T-helper 22 cell (primary cell): ENCODE measurements at regions not wholly inside any gene's neighbourhood (a gene's known extent, or its start where the extent isn't known, plus 50 kb on each side); places are given as distances from the start of the nearest gene placed in this dataset.

Experiments
- DNase-seq: peaks from one replicate; pipeline ENCODE4 v3.0.0-alpha.2; 2020; ENCODE audit warnings: low read depth

- DNase-seq: no peak
Observed at GRCh38 chr12:107349008-107349747, 255.8 kb upstream of the CRY1 start.

- no peak for DNase-seq
Observed at GRCh38 chr12:107349839-107350238, 256.5 kb upstream of the CRY1 start.

GRCh38 chr12:107351109-107351508 lies 257.8 kb upstream of the CRY1 start:
- DNase-seq: no peak

- DNase-seq: no peak
Observed at GRCh38 chr12:107351713-107352112, 258.4 kb upstream of the CRY1 start.

GRCh38 chr12:107352347-107353081 lies 259.2 kb upstream of the CRY1 start:
- no peak for DNase-seq

GRCh38 chr12:107353312-107353711 lies 260.0 kb upstream of the CRY1 start:
- DNase-seq: no peak

GRCh38 chr12:107355004-107355565 lies 261.7 kb upstream of the CRY1 start:
- DNase-seq: no peak

- no peak for DNase-seq
Observed at GRCh38 chr12:107355612-107356011, 262.3 kb upstream of the CRY1 start.

- DNase-seq: no peak
Observed at GRCh38 chr12:107356266-107356936, 263.1 kb upstream of the CRY1 start.

- DNase-seq: no peak
Observed at GRCh38 chr12:107356937-107357295, 263.6 kb upstream of the CRY1 start.

GRCh38 chr12:107359382-107359781 lies 266.0 kb upstream of the CRY1 start:
- DNase-seq: no peak

- no peak for DNase-seq
Observed at GRCh38 chr12:107360033-107360432, 266.7 kb upstream of the CRY1 start.

GRCh38 chr12:107360482-107360881 lies 267.1 kb upstream of the CRY1 start:
- no peak for DNase-seq

- DNase-seq: no peak
Observed at GRCh38 chr12:107361970-107362369, 268.6 kb upstream of the CRY1 start.

GRCh38 chr12:107362960-107363359 lies 269.6 kb upstream of the CRY1 start:
- no peak for DNase-seq

GRCh38 chr12:107364875-107365518 lies 271.6 kb upstream of the CRY1 start:
- no peak for DNase-seq

GRCh38 chr12:107365703-107366102 lies 272.4 kb upstream of the CRY1 start:
- DNase-seq: no peak

- DNase-seq: no peak
Observed at GRCh38 chr12:107366322-107366721, 273.0 kb upstream of the CRY1 start.

GRCh38 chr12:107368586-107368985 lies 275.2 kb upstream of the CRY1 start:
- DNase-seq: no peak

- DNase-seq: no peak
Observed at GRCh38 chr12:107369006-107369405, 275.7 kb upstream of the CRY1 start.

- no peak for DNase-seq
Observed at GRCh38 chr12:107369679-107370078, 276.3 kb upstream of the CRY1 start.

- DNase-seq: peak; percentile 8
Observed at GRCh38 chr12:107372229-107372658, 278.9 kb upstream of the CRY1 start.
